Gastroesophageal sphincter (tissue), 4 donors: ENCODE measurements at regions not wholly inside any gene's neighbourhood (a gene's known extent, or its start where the extent isn't known, plus 50 kb on each side); places are given as distances from the start of the nearest gene placed in this dataset.
"Not testable (repeated sequence)": the region's sequence is repeated elsewhere in the genome, so short reads cannot be mapped to it uniquely, and the experiment has no call there.

Experiments used
- ATAC-seq: fragments of 150-250 bp; one replicate; pipeline ENCODE4 v1.9.1; 2016; ENCODE audit warnings: mild to moderate bottlenecking, moderate library complexity
- H3K27ac ChIP-seq, 4 donors: fragments of 200-600 bp; sonication (generic) in 3 of 4; 1 replicate in 3 of 4; 2 replicates in 1 of 4; pipeline ENCODE4 v1.5.1; 2016 to 2019
- H3K27me3 ChIP-seq: fragments of 200-600 bp; sonication (generic); one replicate; pipeline ENCODE4 v1.5.1; 2019
- H3K36me3 ChIP-seq, 2 donors: fragments of 200-600 bp; sonication (generic); one replicate each; pipeline ENCODE4 v1.5.1; 2019; ENCODE audit warnings: control low read depth in 1 of 2
- H3K4me1 ChIP-seq, 3 donors: fragments of 200-600 bp; sonication (generic); 1 replicate in 2 of 3; 2 replicates in 1 of 3; pipeline ENCODE4 v1.5.1; 2016 to 2019; ENCODE audit warnings: control low read depth in 2 of 3
- H3K4me3 ChIP-seq, 2 donors: fragments of 200-600 bp; sonication (generic); one replicate each; pipeline ENCODE4 v1.5.1; 2019; ENCODE audit warnings: mild to moderate bottlenecking in 1 of 2, moderate library complexity in 1 of 2
- H3K9me3 ChIP-seq, 3 donors: fragments of 200-600 bp; sonication (generic); one replicate each; pipeline ENCODE4 v1.5.1; 2017 to 2019; ENCODE audit warnings: control low read depth in 2 of 3
- CTCF ChIP-seq, 4 experiments: fragments of 200-600 bp in 2 of 4; fragments of 450-650 bp in 2 of 4; sonication (generic) in 1 of 4; IDR thresholded peaks; one replicate each; pipeline ENCODE4 v1.5.1; 2017 to 2019; ENCODE audit warnings: antibody characterized with exemption in 4 of 4, mild to moderate bottlenecking in 2 of 4, moderate library complexity in 2 of 4
- EP300 ChIP-seq: sonication (generic); formaldehyde crosslinking; IDR thresholded peaks from one replicate; pipeline ENCODE4 v1.6.1; 2017; ENCODE audit warnings: antibody characterized with exemption, mild to moderate bottlenecking
- POLR2A ChIP-seq, 2 donors: fragments of 450-650 bp; IDR thresholded peaks; one replicate each; pipeline ENCODE4 v1.6.1; 2017; ENCODE audit warnings: antibody characterized with exemption in 2 of 2, mild to moderate bottlenecking in 2 of 2, moderate library complexity in 1 of 2
- POLR2AphosphoS5 ChIP-seq: sonication (generic); formaldehyde crosslinking; IDR thresholded peaks from one replicate; pipeline ENCODE4 v1.6.1; 2017; ENCODE audit warnings: antibody characterized with exemption
- WGBS, 2 donors: methylation state at CpG; one replicate each; pipeline ENCODE4 v1.1.5; 2018; ENCODE audit warnings: low coverage in 1 of 2; 5-methylcytosine and 5-hydroxymethylcytosine counted together

GRCh38 chr5:135735831-135736230 is 98.6 kb upstream of the SLC25A48 start:
- TF ChIP-seq POLR2AphosphoS5 (no peak), CTCF (IDR thresholded peaks at IDR 0.05) (no peak), POLR2A (IDR thresholded peaks at IDR 0.05) (no peak), EP300 (no peak)
- Histone ChIP-seq H3K4me1 (no peaks in the 10 kb centered on the region), H3K27me3 (no peaks in the 10 kb centered on the region), H3K36me3 (no peaks in the 10 kb centered on the region), H3K27ac (no peak overlapping the region), H3K9me3 (no peaks in the 10 kb centered on the region), H3K4me3 (no peak overlapping the region)
- 81 to 83% methylated on average over 6 of the region's 6 CpGs for WGBS, 2 donors
- ATAC-seq: no peak

GRCh38 chr5:135734956-135735355 is 99.5 kb upstream of the SLC25A48 start:
- H3K27ac ChIP-seq, H3K9me3 ChIP-seq, H3K4me3 ChIP-seq, H3K36me3 ChIP-seq, H3K4me1 ChIP-seq, H3K27me3 ChIP-seq, ATAC-seq: not testable (repeated sequence)
- 83 to 88% methylated on average over 1 to 2 of the region's 8 CpGs for WGBS, 2 donors

GRCh38 chr5:135731034-135731433 is 103.4 kb upstream of the SLC25A48 start:
- not testable (repeated sequence) for H3K4me1 ChIP-seq, ATAC-seq, H3K36me3 ChIP-seq, H3K27me3 ChIP-seq, H3K9me3 ChIP-seq, H3K27ac ChIP-seq, H3K4me3 ChIP-seq
- 75% methylated on average over 1 of the region's 1 CpG; no CpG with 5 or more reads in 1 of the 2 donors for WGBS, 2 donors

- WGBS, 2 donors: 100% methylated on average over 1 of the region's 1 CpG; no CpG with 5 or more reads in 1 of the 2 donors
- not testable (repeated sequence) for ATAC-seq, H3K4me1 ChIP-seq, H3K27ac ChIP-seq, H3K4me3 ChIP-seq, H3K9me3 ChIP-seq, H3K36me3 ChIP-seq, H3K27me3 ChIP-seq
These were observed 104.3 kb upstream of the SLC25A48 start for GRCh38 chr5:135730161-135730560.

- Histone ChIP-seq H3K4me3 (no peak overlapping the region), H3K36me3 (no peaks in the 10 kb centered on the region), H3K27ac (no peak overlapping the region), H3K9me3 (no peaks in the 10 kb centered on the region), H3K4me1 (no peaks in the 10 kb centered on the region), H3K27me3 (no peaks in the 10 kb centered on the region)
- ATAC-seq: no peak
- TF ChIP-seq CTCF (IDR thresholded peaks at IDR 0.05) (peak in 1 of 4 experiments; percentile 13), POLR2A (IDR thresholded peaks at IDR 0.05) (no peak)
- WGBS, 2 donors: 56 to 67% methylated on average over 1 of the region's 1 CpG
These were observed 105.1 kb upstream of the SLC25A48 start for GRCh38 chr5:135729321-135729786.

- no peaks in the 10 kb centered on the region for H3K9me3 ChIP-seq
- H3K27me3 ChIP-seq: no peaks in the 10 kb centered on the region
- ATAC-seq: no peak
- no peak overlapping the region for H3K27ac ChIP-seq
- no peaks in the 10 kb centered on the region for H3K36me3 ChIP-seq
- TF ChIP-seq CTCF (IDR thresholded peaks at IDR 0.05): no peak
- TF ChIP-seq EP300: no peak
- TF ChIP-seq POLR2AphosphoS5: no peak
- no peak for TF ChIP-seq POLR2A (IDR thresholded peaks at IDR 0.05)
- H3K4me1 ChIP-seq: no peaks in the 10 kb centered on the region
- 40 to 100% methylated on average over 1 of the region's 2 CpGs for WGBS, 2 donors
- no peak overlapping the region for H3K4me3 ChIP-seq
These were observed 109.8 kb upstream of the SLC25A48 start for GRCh38 chr5:135724617-135725016.

GRCh38 chr5:135723491-135723890 is 111.0 kb upstream of the SLC25A48 start:
- no peak overlapping the region for H3K27ac ChIP-seq
- no peak for ATAC-seq

More at GRCh38 chr5:135723491-135723890, 111.0 kb upstream of the SLC25A48 start:
- Histone ChIP-seq H3K9me3 (no peaks in the 10 kb centered on the region), H3K36me3 (no peaks in the 10 kb centered on the region), H3K27me3 (no peaks in the 10 kb centered on the region), H3K4me3 (no peak overlapping the region), H3K4me1 (no peaks in the 10 kb centered on the region)
- WGBS, 2 donors: 62 to 79% methylated on average over 2 of the region's 2 CpGs
- no peak for TF ChIP-seq POLR2AphosphoS5
- no peak for TF ChIP-seq EP300
- no peak for TF ChIP-seq POLR2A (IDR thresholded peaks at IDR 0.05)
- no peak for TF ChIP-seq CTCF (IDR thresholded peaks at IDR 0.05)
